HEK293T (cell line): ENCODE measurements at regions not wholly inside any gene's neighbourhood (a gene's known extent, or its start where the extent isn't known, plus 50 kb on each side); places are given as distances from the start of the nearest gene placed in this dataset.

Experiments used
- ELF4 ChIP-seq: fragments of 450-650 bp; IDR thresholded peaks from 2 replicates; pipeline ENCODE4 v1.6.1; 2017; ENCODE audit warnings: antibody characterized with exemption
- TARDBP ChIP-seq: fragments of 450-650 bp; IDR thresholded peaks from 2 replicates; pipeline ENCODE4 v1.6.1; 2016

DNA sequence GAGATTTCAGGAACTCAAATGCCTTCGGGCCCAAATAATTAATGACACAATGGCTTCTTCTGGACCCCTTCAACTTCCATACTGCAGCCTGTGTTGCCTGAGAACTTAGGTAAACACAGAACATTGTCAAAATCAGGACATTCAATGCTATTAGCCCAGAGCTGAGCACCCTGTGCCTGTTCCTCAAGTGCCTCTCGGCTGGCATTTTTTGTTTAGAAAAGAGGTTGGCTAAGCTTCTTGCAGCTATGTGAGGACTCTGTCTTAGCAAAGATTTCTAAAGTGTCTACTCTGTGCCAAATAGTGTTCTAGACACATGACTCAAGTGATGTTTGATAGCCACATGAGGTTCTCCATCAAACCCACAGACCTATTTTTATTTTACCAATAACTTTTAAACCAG, 289.3 kb upstream of the ARID1B start:
- TF ChIP-seq ELF4 (no peak), TARDBP (no peak)
